ENCODE measurements at regions not wholly inside any gene's neighbourhood (a gene's known extent, or its start where the extent isn't known, plus 50 kb on each side); places are given as distances from the start of the nearest gene placed in this dataset.

- Histone ChIP-seq H3K4me3 (ENCODE audit: low read length) (no peak overlapping the region), H3K9me2 (replicated peaks; ENCODE audit: control insufficient read depth, low read length) (no peaks in the 10 kb centered on the region), H3K36me3 (ENCODE audit: control insufficient read depth, low read length) (no peaks in the 10 kb centered on the region)
Observed at GRCh38 chr2:128494640-128495321, 176.1 kb upstream of the HS6ST1 start.

DNA sequence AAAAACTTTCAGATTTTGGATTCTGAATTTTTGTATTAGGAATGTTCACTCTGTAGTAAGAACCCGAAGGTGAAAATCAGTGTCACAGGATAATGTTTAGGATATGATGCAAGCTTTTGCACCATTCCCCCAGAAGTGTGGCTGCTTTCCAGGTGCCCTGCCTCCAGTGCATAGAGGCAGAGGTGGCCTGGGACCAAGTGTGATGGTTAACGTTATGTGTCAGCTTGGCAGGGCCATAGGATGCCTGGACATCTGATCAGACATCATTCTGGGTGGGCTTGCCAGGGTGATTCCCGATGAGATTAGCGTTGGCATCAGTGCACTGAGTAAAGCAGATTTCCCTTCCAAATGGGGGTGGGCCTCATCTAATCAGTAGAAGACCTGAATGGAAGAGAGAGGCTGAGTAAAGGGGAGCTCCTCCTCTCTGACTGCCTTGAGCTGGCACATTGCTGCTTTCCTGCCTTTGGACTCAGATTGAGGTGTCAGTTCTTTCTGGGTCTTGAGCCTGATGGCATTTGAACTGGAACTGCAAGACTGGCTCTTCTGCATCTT, 177.4 kb upstream of the HS6ST1 start:
- no peak overlapping the region for H3K4me3 ChIP-seq (ENCODE audit: low read length)
- H3K79me2 ChIP-seq (ENCODE audit: control insufficient read depth, low read length): no peaks in the 10 kb centered on the region
- TF ChIP-seq, protein P1, sequence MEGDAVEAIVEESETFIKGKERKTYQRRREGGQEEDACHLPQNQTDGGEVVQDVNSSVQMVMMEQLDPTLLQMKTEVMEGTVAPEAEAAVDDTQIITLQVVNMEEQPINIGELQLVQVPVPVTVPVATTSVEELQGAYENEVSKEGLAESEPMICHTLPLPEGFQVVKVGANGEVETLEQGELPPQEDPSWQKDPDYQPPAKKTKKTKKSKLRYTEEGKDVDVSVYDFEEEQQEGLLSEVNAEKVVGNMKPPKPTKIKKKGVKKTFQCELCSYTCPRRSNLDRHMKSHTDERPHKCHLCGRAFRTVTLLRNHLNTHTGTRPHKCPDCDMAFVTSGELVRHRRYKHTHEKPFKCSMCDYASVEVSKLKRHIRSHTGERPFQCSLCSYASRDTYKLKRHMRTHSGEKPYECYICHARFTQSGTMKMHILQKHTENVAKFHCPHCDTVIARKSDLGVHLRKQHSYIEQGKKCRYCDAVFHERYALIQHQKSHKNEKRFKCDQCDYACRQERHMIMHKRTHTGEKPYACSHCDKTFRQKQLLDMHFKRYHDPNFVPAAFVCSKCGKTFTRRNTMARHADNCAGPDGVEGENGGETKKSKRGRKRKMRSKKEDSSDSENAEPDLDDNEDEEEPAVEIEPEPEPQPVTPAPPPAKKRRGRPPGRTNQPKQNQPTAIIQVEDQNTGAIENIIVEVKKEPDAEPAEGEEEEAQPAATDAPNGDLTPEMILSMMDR (IDR thresholded peaks at IDR 0.05; ENCODE audit: low read depth, low read length, poor library complexity, severe bottlenecking): no peak
- no peak for TF ChIP-seq EZH2phosphoT487 (IDR thresholded peaks at IDR 0.05; ENCODE audit: borderline replicate concordance, low read length)
- no peak overlapping the region for H3K4me2 ChIP-seq (ENCODE audit: low read length)
- no peaks in the 10 kb centered on the region for H3K36me3 ChIP-seq (ENCODE audit: control insufficient read depth, low read length)
- H3K27ac ChIP-seq (ENCODE audit: low read depth, low read length): no peak overlapping the region
- no peaks in the 10 kb centered on the region for H3K27me3 ChIP-seq (ENCODE audit: control insufficient read depth, low read length)
- H3K9me2 ChIP-seq (replicated peaks; ENCODE audit: control insufficient read depth, low read length): no peaks in the 10 kb centered on the region
- H4K20me1 ChIP-seq (ENCODE audit: control insufficient read depth, insufficient read depth, low read depth, low read length): no peaks in the 10 kb centered on the region
- H3K4me1 ChIP-seq (ENCODE audit: control insufficient read depth, low read length): no peaks in the 10 kb centered on the region
- H3K9me3 ChIP-seq (ENCODE audit: control insufficient read depth, insufficient read depth, low read length): no peaks in the 10 kb centered on the region
- no peaks in the 10 kb centered on the region for H3F3A ChIP-seq (ENCODE audit: control insufficient read depth, insufficient read depth)

More at GRCh38 chr2:128494640-128495321, 176.1 kb upstream of the HS6ST1 start:
- Histone ChIP-seq H4K20me1 (ENCODE audit: control insufficient read depth, insufficient read depth, low read depth, low read length) (no peaks in the 10 kb centered on the region), H3K4me2 (ENCODE audit: low read length) (no peak overlapping the region), H3F3A (ENCODE audit: control insufficient read depth, insufficient read depth) (no peaks in the 10 kb centered on the region), H3K4me1 (ENCODE audit: control insufficient read depth, low read length) (no peaks in the 10 kb centered on the region), H3K27me3 (ENCODE audit: control insufficient read depth, low read length) (peaks cover 4% of the 10 kb centered on the region; the same call in 1 of the 2 replicates), H3K9me3 (ENCODE audit: control insufficient read depth, insufficient read depth, low read length) (no peaks in the 10 kb centered on the region), H3K27ac (ENCODE audit: low read depth, low read length) (no peak overlapping the region), H3K79me2 (ENCODE audit: control insufficient read depth, low read length) (no peaks in the 10 kb centered on the region)
- no peak for TF ChIP-seq EZH2phosphoT487 (IDR thresholded peaks at IDR 0.05; ENCODE audit: borderline replicate concordance, low read length)
- TF ChIP-seq, protein P1 (IDR thresholded peaks at IDR 0.05; ENCODE audit: low read depth, low read length, poor library complexity, severe bottlenecking): no peak

DNA sequence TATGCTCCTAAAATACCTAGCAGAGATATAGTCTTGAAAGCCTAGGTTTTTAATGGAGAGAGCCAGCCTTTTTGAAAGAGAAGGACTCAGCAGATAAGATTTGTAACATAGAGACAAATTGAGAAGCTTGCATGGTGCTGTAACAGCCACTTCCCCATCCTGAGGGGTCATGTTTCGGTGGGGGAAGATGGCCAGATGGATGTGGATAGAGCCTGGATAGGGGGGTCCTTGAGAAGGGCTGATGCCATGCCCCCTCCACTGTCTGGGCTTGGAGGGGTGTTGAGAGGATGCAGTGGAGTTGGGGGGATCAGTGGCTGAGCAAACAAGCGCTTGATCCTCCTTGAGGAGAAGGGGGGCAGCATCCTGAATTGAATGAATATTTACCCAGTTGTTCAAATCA, 178.0 kb upstream of the HS6ST1 start:
- H3K4me3 ChIP-seq (ENCODE audit: low read length): no peak overlapping the region
- no peak for TF ChIP-seq EZH2phosphoT487 (IDR thresholded peaks at IDR 0.05; ENCODE audit: borderline replicate concordance, low read length)
- TF ChIP-seq, protein P1 (IDR thresholded peaks at IDR 0.05; ENCODE audit: low read depth, low read length, poor library complexity, severe bottlenecking): no peak
- H4K20me1 ChIP-seq (ENCODE audit: control insufficient read depth, insufficient read depth, low read depth, low read length): no peaks in the 10 kb centered on the region
- H3F3A ChIP-seq (ENCODE audit: control insufficient read depth, insufficient read depth): no peaks in the 10 kb centered on the region
- no peaks in the 10 kb centered on the region for H3K27me3 ChIP-seq (ENCODE audit: control insufficient read depth, low read length)
- no peaks in the 10 kb centered on the region for H3K36me3 ChIP-seq (ENCODE audit: control insufficient read depth, low read length)
- no peak overlapping the region for H3K4me2 ChIP-seq (ENCODE audit: low read length)
- H3K79me2 ChIP-seq (ENCODE audit: control insufficient read depth, low read length): no peaks in the 10 kb centered on the region
- no peaks in the 10 kb centered on the region for H3K9me3 ChIP-seq (ENCODE audit: control insufficient read depth, insufficient read depth, low read length)
- H3K9me2 ChIP-seq (replicated peaks; ENCODE audit: control insufficient read depth, low read length): no peaks in the 10 kb centered on the region
- H3K27ac ChIP-seq (ENCODE audit: low read depth, low read length): no peak overlapping the region
- no peaks in the 10 kb centered on the region for H3K4me1 ChIP-seq (ENCODE audit: control insufficient read depth, low read length)

Data from DOHH2 (cell line).